GM13976 (cell line): ENCODE measurements at regions not wholly inside any gene's neighbourhood (a gene's known extent, or its start where the extent isn't known, plus 50 kb on each side); places are given as distances from the start of the nearest gene placed in this dataset.
"Not testable (repeated sequence)": the region's sequence is repeated elsewhere in the genome, so short reads cannot be mapped to it uniquely, and the experiment has no call there.

Experiments
- DNase-seq: peaks from one replicate; pipeline ENCODE4 v3.0.0; 2012; ENCODE audit warnings: low spot score
- in situ Hi-C: fragments of 300-500 bp; cut with MboI; formaldehyde crosslinking; loops from one replicate; pipeline ENCODE4 v1.12.0; 2022; ENCODE audit warnings: low sequenced_read_pairs, mixed read lengths, inconsistent platforms; ENCODE audit not compliant: unreplicated experiment
- TF ChIP-seq, protein P1 (sequence below): IDR thresholded peaks from 2 replicates; pipeline ENCODE4 v1.5.1; 2012; ENCODE audit warnings: borderline replicate concordance, mild to moderate bottlenecking; ENCODE audit not compliant: insufficient read depth; ENCODE audit errors: extremely low read depth, missing control alignments, control extremely low read depth

DNA sequence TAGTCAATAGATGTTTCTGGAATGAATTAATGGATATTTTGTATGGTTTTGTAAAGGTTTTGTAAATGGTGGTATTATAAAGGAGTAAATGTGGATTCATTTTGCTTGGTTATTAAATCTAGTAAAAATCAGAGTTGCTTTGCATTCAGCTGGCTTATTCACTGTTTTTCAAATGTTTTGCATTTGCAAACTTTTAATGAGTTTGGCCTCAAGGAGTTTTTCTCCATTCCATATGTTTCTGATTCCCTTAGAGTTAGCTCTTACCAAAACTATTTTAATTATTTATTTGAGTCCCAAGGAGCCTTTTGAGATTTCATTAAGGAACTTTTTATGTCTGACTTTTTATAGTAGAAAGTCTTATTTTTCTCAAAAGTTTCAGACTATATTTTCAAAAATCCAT lies 992.2 kb downstream of the DIPK2A start:
- DNase-seq = no peak
- TF ChIP-seq, protein P1, sequence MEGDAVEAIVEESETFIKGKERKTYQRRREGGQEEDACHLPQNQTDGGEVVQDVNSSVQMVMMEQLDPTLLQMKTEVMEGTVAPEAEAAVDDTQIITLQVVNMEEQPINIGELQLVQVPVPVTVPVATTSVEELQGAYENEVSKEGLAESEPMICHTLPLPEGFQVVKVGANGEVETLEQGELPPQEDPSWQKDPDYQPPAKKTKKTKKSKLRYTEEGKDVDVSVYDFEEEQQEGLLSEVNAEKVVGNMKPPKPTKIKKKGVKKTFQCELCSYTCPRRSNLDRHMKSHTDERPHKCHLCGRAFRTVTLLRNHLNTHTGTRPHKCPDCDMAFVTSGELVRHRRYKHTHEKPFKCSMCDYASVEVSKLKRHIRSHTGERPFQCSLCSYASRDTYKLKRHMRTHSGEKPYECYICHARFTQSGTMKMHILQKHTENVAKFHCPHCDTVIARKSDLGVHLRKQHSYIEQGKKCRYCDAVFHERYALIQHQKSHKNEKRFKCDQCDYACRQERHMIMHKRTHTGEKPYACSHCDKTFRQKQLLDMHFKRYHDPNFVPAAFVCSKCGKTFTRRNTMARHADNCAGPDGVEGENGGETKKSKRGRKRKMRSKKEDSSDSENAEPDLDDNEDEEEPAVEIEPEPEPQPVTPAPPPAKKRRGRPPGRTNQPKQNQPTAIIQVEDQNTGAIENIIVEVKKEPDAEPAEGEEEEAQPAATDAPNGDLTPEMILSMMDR = no peak
- in situ Hi-C loops = no loop called here

DNA sequence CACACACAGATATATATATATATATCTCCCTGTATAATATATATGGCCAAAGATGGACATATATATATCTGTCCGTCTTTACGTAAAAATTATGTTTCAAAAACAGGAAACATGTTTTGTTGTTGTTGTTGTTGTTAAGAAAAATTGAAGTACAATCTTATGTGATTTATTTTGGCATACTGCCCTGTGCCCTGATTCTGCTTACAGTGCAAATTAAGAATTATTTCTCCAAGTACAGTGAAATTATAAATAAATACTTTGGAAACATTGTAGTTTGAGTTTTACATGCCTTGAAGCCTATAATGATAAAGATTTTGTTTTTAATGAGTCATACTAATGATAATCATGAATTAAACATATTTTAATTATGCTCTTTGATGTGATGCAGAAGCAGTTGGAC lies 994.9 kb downstream of the DIPK2A start:
- no peak for DNase-seq
- in situ Hi-C loops = no loop called here
- TF ChIP-seq, protein P1 = no peak

DNA sequence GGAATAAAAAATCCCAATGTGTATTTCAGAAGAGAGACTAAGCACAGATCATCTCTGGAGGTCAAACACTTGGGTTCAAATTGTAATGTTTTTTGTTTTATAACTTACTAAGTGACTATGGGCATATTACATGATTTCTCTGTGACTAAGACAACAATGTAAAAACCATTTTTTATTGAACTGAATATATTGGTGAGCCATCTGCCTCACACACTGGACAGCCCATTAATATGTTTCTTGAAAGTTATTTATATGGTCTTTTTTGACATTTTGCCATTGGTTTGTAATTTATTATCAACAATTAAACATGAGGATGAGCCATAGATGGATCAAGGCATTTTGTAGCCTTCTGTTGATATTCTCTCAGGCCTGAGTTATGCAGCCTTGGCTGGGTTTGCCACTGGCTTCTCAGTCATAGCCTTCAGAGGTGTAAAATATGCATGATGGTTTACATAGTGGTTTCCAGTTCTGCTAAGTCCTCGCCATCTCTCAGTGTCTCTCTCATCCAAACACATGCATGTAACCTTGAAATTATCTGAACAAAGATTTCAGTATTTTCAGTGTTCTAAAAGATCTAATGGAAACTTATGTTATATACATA lies 997.2 kb downstream of the DIPK2A start:
- in situ Hi-C loops = no loop called here
- TF ChIP-seq, protein P1 = no peak
- DNase-seq = no peak

DNA sequence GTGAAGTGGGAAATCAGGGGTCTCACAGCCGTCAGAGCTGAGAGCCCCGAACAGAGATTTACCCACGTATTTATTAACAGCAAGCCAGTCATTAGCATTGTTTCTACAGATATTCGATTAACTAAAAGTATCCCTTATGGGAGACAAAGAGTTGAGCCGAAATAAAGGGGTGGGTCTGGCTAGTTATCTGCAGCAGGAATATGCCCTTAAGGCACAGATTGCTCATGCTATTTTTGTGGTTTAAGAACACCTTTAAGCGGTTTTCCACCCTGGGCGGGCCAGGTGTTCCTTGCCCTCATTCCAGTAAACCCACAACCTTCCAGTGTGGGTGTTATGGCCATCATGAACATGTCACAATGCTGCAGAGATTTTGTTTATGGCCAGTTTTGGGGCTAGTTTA lies 1012.9 kb downstream of the DIPK2A start:
- DNase-seq, in situ Hi-C loops: not testable (repeated sequence)

DNA sequence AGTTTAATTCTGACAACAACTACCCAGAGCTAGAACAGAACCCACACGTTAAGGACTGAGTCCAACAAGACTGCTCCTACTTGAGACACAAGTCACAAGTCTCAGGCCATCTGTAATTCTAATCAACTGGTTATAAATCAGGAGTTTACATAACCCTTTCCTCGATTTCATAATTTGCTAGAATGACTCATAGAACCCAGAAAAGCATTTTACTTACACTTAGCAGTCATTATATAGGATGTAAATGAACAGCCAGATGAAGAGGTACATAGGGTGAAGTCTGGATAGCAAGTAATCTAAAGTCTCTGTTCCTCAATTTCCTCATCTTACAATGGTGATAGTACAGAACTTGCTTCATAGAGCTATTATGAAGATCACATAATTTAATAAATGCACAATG lies 1018.2 kb downstream of the DIPK2A start:
- in situ Hi-C loops = no loop called here
- DNase-seq = no peak
- TF ChIP-seq, protein P1 = no peak

DNA sequence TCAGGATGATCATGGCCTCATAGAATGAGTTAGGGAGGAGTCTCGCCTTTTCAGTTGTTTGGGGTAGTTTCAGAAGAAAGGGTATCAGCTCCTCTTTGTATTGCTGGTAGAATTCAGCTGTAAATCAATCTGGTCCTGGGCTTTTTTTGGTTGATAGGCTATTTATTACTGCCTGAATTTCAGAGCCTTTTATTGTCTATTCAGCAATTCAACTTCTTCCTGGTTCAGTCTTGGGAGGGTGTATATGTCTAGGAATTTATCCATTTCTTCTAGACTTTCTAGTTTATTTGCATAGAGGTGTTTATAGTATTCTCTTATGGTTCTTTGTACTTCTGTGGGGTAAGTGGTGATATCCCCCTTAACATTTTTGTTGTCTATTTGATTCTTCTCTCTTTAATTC lies 1024.2 kb downstream of the DIPK2A start:
- in situ Hi-C loops = no loop called here
- TF ChIP-seq, protein P1 = no peak
- no peak for DNase-seq

DNA sequence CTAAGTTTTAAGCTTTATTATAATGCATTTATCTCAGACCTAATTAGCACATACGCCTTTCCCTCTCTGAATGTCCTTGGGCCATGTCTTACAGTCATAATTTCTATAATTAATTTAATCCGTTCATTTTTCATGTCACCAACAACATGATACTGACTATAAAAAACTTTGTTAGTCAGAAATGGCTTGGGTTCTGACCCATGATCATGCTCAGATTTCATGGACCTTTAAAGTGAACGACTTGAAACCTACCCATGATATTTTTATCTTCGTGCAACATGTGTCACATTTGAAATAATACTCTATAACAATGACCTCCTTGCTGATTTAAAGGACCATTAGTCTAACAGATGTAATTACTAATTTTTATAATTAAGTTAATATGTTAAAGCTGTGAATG lies 1033.8 kb downstream of the DIPK2A start:
- DNase-seq = no peak
- in situ Hi-C loops = no loop called here
- TF ChIP-seq, protein P1 = no peak
